ENCODE measurements at regions not wholly inside any gene's neighbourhood (a gene's known extent, or its start where the extent isn't known, plus 50 kb on each side); places are given as distances from the start of the nearest gene placed in this dataset.

DNA sequence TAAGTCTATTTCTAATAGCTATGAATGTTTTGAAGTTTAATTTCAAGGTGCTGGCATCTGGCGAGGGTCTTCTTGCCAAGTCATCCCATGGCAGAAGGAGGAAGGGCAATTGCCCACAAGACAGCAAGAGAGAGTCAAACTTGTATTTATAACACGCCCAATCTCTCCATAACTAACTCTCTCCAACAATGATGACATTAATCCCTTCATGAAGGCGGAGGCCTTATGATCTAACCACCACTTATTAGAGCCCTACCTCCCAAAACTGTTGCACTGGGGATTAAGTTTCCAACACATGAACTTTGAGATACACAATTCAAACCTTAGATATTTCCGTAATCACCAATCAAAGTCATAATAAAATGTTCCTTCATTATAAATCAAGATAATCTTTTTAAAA lies 406.9 kb downstream of the CNTN6 start:
- no peak overlapping the region for H3K27ac ChIP-seq
- no peaks in the 10 kb centered on the region for H3K4me1 ChIP-seq
- TF ChIP-seq CTCF (IDR thresholded peaks at IDR 0.05) = no peak
- intact Hi-C loops (cut with DNase I) = no loop called here
- H3K4me3 ChIP-seq = no peak overlapping the region
- no peak for ATAC-seq
- H3K36me3 ChIP-seq = no peaks in the 10 kb centered on the region
- DNase-seq = no peak
- no peaks in the 10 kb centered on the region for H3K27me3 ChIP-seq
- H3K9me3 ChIP-seq = no peaks in the 10 kb centered on the region
- 73 to 76% methylated on average over 4 of the region's 4 CpGs for WGBS, 2 donors

- Histone ChIP-seq H3K27me3 (no peaks in the 10 kb centered on the region), H3K36me3 (no peaks in the 10 kb centered on the region), H3K4me1 (no peaks in the 10 kb centered on the region), H3K27ac (no peak overlapping the region), H3K4me3 (no peak overlapping the region), H3K9me3 (no peaks in the 10 kb centered on the region)
- no peak for DNase-seq
- WGBS, 2 donors = 69 to 72% methylated on average over 6 of the region's 6 CpGs
- intact Hi-C loops (cut with DNase I) = no loop called here
- no peak for ATAC-seq
- no peak for TF ChIP-seq CTCF (IDR thresholded peaks at IDR 0.05)
Measured at GRCh38 chr3:1501406-1502115, 408.7 kb downstream of the CNTN6 start.

- Histone ChIP-seq H3K4me1 (no peaks in the 10 kb centered on the region), H3K27ac (no peak overlapping the region), H3K9me3 (no peaks in the 10 kb centered on the region), H3K36me3 (no peaks in the 10 kb centered on the region), H3K4me3 (no peak overlapping the region), H3K27me3 (no peaks in the 10 kb centered on the region)
- DNase-seq = no peak
- intact Hi-C loops (cut with DNase I) = no loop called here
- no peak for TF ChIP-seq CTCF (IDR thresholded peaks at IDR 0.05)
- no peak for ATAC-seq
- 45 to 54% methylated on average over 1 of the region's 1 CpG for WGBS, 2 donors
Measured at GRCh38 chr3:1506090-1506489, 413.3 kb downstream of the CNTN6 start.

DNA sequence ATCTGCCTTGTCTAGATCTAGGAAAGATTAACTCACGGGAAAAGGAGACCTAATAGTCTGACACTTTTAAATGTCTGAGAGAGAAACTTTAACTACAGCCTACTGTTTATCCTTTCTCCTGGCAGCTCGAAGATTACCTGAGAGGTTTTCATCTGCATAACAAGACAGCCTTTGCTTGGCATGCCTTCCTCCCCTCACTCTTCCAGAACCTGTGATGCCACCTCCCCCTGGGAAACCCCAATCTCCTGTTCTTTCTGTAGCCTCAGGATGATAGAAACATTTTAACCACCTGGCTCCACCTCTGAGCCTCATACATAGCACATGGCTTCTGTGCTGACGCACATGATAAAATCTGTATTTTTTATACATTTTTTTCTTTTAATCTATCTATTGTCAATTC lies 420.8 kb downstream of the CNTN6 start:
- no peak for TF ChIP-seq CTCF (IDR thresholded peaks at IDR 0.05)

More for the DNA sequence above, 420.8 kb downstream of the CNTN6 start:
- ATAC-seq (no peak), DNase-seq (no peak)
- Histone ChIP-seq H3K27ac (no peak overlapping the region), H3K27me3 (no peaks in the 10 kb centered on the region), H3K9me3 (no peaks in the 10 kb centered on the region), H3K4me1 (no peaks in the 10 kb centered on the region), H3K36me3 (no peaks in the 10 kb centered on the region), H3K4me3 (no peak overlapping the region)
- 41 to 49% methylated on average over 3 of the region's 3 CpGs for whole genome bisulfite sequencing, 2 donors
- intact Hi-C loops (cut with DNase I) = no loop called here
